ENCODE measurements at regions not wholly inside any gene's neighbourhood (a gene's known extent, or its start where the extent isn't known, plus 50 kb on each side); places are given as distances from the start of the nearest gene placed in this dataset.

GRCh38 chr16:55240888-55241287 is 83.1 kb upstream of the IRX6 start:
- Histone ChIP-seq H3K27ac (ENCODE audit: low read depth in 2 of 2, low read length in 1 of 2) (no peak overlapping the region), H3K79me2 (ENCODE audit: insufficient read depth) (no peaks in the 10 kb centered on the region), H3F3A (replicated peaks; ENCODE audit: insufficient read depth) (no peaks in the 10 kb centered on the region), H3K9me3 (no peaks in the 10 kb centered on the region), H3K27me3 (ENCODE audit: insufficient read depth) (no peaks in the 10 kb centered on the region), H3K9ac (no peak overlapping the region), H3K4me3 (ENCODE audit: low read depth in 2 of 2, low read length in 1 of 2) (no peak overlapping the region), H3K36me3 (replicated peaks in 1 of 2; ENCODE audit: control insufficient read depth in 1 of 2, insufficient read depth in 2 of 2, low read length in 1 of 2) (no peaks in the 10 kb centered on the region), H3K4me1 (ENCODE audit: control insufficient read depth in 1 of 2, insufficient read depth in 2 of 2, low read depth in 1 of 2, low read length in 1 of 2) (no peaks in the 10 kb centered on the region; a peak in 1 of 4 replicates), H4K20me1 (ENCODE audit: insufficient read depth) (no peaks in the 10 kb centered on the region), H3K4me2 (no peak overlapping the region), H3K9me2 (no peaks in the 10 kb centered on the region), H2AFZ (ENCODE audit: low read depth) (no peak overlapping the region)
- WGBS (ENCODE audit: low lambda C conversion rate), result 43% methylated on average over 7 of the region's 7 CpGs
- TF ChIP-seq, protein P1, sequence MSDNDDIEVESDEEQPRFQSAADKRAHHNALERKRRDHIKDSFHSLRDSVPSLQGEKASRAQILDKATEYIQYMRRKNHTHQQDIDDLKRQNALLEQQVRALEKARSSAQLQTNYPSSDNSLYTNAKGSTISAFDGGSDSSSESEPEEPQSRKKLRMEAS (IDR thresholded peaks at IDR 0.05; ENCODE audit: low read depth), result no peak
- TF ChIP-seq FOSL2 (IDR thresholded peaks at IDR 0.05; ENCODE audit: borderline replicate concordance, low read depth) (no peak), RCOR1 (IDR thresholded peaks at IDR 0.05; ENCODE audit: low read length) (no peak)
- DNase-seq, result no peak
- ChIA-PET POLR2A (no interaction called here), CTCF (no interaction called here)

DNA sequence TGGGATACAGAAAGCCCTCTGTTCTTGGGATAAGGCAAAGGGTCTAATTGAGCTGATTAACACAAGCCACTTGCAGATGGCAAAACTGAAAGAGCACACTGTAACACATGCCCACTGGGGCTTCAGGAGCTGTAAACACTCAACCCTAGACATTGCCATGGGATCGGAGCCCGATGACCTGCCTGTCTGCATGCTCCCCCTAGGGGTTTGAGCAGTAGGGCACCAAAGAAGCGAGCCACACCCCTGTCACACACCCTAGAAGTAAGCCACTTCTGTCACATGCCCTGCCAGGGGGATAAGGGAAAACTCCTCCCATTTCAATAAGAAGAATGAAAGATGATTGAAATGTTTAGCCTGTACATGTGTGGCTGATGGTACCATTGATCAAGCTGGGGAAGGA is 81.3 kb upstream of the IRX6 start:
- no peaks in the 10 kb centered on the region for H3K27me3 ChIP-seq (ENCODE audit: insufficient read depth)
- 0% methylated on average over 1 of the region's 3 CpGs for WGBS (ENCODE audit: low lambda C conversion rate)
- H2AFZ ChIP-seq (ENCODE audit: low read depth), result no peak overlapping the region
- CTCF ChIA-PET, result interaction anchor here (0.8 kb wide), 1 partner anchor 52 kb away, joined by 3 read pairs; no protein-coding TSS in a partner anchor
- no peak overlapping the region for H3K4me3 ChIP-seq (ENCODE audit: low read depth in 2 of 2, low read length in 1 of 2)
- no peak for DNase-seq
- no peaks in the 10 kb centered on the region for H3K9me2 ChIP-seq
- H3K9me3 ChIP-seq, result no peaks in the 10 kb centered on the region
- H3K4me2 ChIP-seq, result no peak overlapping the region
- TF ChIP-seq POLR2AphosphoS5 (IDR thresholded peaks at IDR 0.05; ENCODE audit: low read depth, low read length) (no peak), TCF12 (IDR thresholded peaks at IDR 0.05) (no peak)
- H3K27ac ChIP-seq (ENCODE audit: low read depth in 2 of 2, low read length in 1 of 2), result no peak overlapping the region
- H3K36me3 ChIP-seq (replicated peaks in 1 of 2; ENCODE audit: control insufficient read depth in 1 of 2, insufficient read depth in 2 of 2, low read length in 1 of 2), result no peaks in the 10 kb centered on the region
- H3F3A ChIP-seq (replicated peaks; ENCODE audit: insufficient read depth), result no peaks in the 10 kb centered on the region
- H3K4me1 ChIP-seq (ENCODE audit: control insufficient read depth in 1 of 2, insufficient read depth in 2 of 2, low read depth in 1 of 2, low read length in 1 of 2), result no peaks in the 10 kb centered on the region; a peak in 1 of 4 replicates
- POLR2A ChIA-PET, result no interaction called here
- no peaks in the 10 kb centered on the region for H4K20me1 ChIP-seq (ENCODE audit: insufficient read depth)
- H3K9ac ChIP-seq, result no peak overlapping the region
- no peaks in the 10 kb centered on the region for H3K79me2 ChIP-seq (ENCODE audit: insufficient read depth)

- Histone ChIP-seq H4K20me1 (ENCODE audit: insufficient read depth) (no peaks in the 10 kb centered on the region), H3K4me3 (ENCODE audit: low read depth in 2 of 2, low read length in 1 of 2) (no peak overlapping the region), H3K27me3 (ENCODE audit: insufficient read depth) (no peaks in the 10 kb centered on the region), H3K36me3 (replicated peaks in 1 of 2; ENCODE audit: control insufficient read depth in 1 of 2, insufficient read depth in 2 of 2, low read length in 1 of 2) (no peaks in the 10 kb centered on the region), H3F3A (replicated peaks; ENCODE audit: insufficient read depth) (no peaks in the 10 kb centered on the region), H3K27ac (ENCODE audit: low read depth in 2 of 2, low read length in 1 of 2) (no peak overlapping the region), H3K9me2 (no peaks in the 10 kb centered on the region), H3K79me2 (ENCODE audit: insufficient read depth) (no peaks in the 10 kb centered on the region), H3K4me1 (ENCODE audit: control insufficient read depth in 1 of 2, insufficient read depth in 2 of 2, low read depth in 1 of 2, low read length in 1 of 2) (peaks cover 0 to 8% of the 10 kb centered on the region in 2 experiments; a peak in 1 of 4 replicates), H2AFZ (ENCODE audit: low read depth) (no peak overlapping the region), H3K9ac (no peak overlapping the region), H3K4me2 (no peak overlapping the region), H3K9me3 (no peaks in the 10 kb centered on the region)
- ChIA-PET POLR2A (no interaction called here), CTCF (no interaction called here)
- WGBS (ENCODE audit: low lambda C conversion rate), result 11% methylated on average over 1 of the region's 1 CpG
- no peak for DNase-seq
- TF ChIP-seq TAF1 (IDR thresholded peaks at IDR 0.05; ENCODE audit: borderline replicate concordance, low read depth, low read length) (no peak), RCOR1 (IDR thresholded peaks at IDR 0.05; ENCODE audit: low read length) (no peak)
These were observed 75.9 kb upstream of the IRX6 start for GRCh38 chr16:55248058-55248457.

GRCh38 chr16:55248494-55248893 is 75.5 kb upstream of the IRX6 start:
- Histone ChIP-seq H3F3A (replicated peaks; ENCODE audit: insufficient read depth) (no peaks in the 10 kb centered on the region), H3K36me3 (replicated peaks in 1 of 2; ENCODE audit: control insufficient read depth in 1 of 2, insufficient read depth in 2 of 2, low read length in 1 of 2) (no peaks in the 10 kb centered on the region), H3K4me1 (ENCODE audit: control insufficient read depth in 1 of 2, insufficient read depth in 2 of 2, low read depth in 1 of 2, low read length in 1 of 2) (peaks cover 0 to 8% of the 10 kb centered on the region in 2 experiments; a peak in 1 of 4 replicates), H3K27me3 (ENCODE audit: insufficient read depth) (no peaks in the 10 kb centered on the region), H3K9me3 (no peaks in the 10 kb centered on the region), H3K79me2 (ENCODE audit: insufficient read depth) (no peaks in the 10 kb centered on the region), H3K4me2 (no peak overlapping the region), H3K9me2 (no peaks in the 10 kb centered on the region), H3K27ac (ENCODE audit: low read depth in 2 of 2, low read length in 1 of 2) (no peak overlapping the region), H3K4me3 (ENCODE audit: low read depth in 2 of 2, low read length in 1 of 2) (no peak overlapping the region), H3K9ac (no peak overlapping the region), H2AFZ (ENCODE audit: low read depth) (no peak overlapping the region), H4K20me1 (ENCODE audit: insufficient read depth) (no peaks in the 10 kb centered on the region)
- CTCF ChIA-PET, result interaction anchor here (1.2 kb wide), 1 partner anchor 9 kb away, joined by 5 read pairs; no protein-coding TSS in a partner anchor
- 63% methylated on average over 8 of the region's 8 CpGs for WGBS (ENCODE audit: low lambda C conversion rate)
- POLR2A ChIA-PET, result no interaction called here
- DNase-seq, result no peak
- TF ChIP-seq, protein P2, sequence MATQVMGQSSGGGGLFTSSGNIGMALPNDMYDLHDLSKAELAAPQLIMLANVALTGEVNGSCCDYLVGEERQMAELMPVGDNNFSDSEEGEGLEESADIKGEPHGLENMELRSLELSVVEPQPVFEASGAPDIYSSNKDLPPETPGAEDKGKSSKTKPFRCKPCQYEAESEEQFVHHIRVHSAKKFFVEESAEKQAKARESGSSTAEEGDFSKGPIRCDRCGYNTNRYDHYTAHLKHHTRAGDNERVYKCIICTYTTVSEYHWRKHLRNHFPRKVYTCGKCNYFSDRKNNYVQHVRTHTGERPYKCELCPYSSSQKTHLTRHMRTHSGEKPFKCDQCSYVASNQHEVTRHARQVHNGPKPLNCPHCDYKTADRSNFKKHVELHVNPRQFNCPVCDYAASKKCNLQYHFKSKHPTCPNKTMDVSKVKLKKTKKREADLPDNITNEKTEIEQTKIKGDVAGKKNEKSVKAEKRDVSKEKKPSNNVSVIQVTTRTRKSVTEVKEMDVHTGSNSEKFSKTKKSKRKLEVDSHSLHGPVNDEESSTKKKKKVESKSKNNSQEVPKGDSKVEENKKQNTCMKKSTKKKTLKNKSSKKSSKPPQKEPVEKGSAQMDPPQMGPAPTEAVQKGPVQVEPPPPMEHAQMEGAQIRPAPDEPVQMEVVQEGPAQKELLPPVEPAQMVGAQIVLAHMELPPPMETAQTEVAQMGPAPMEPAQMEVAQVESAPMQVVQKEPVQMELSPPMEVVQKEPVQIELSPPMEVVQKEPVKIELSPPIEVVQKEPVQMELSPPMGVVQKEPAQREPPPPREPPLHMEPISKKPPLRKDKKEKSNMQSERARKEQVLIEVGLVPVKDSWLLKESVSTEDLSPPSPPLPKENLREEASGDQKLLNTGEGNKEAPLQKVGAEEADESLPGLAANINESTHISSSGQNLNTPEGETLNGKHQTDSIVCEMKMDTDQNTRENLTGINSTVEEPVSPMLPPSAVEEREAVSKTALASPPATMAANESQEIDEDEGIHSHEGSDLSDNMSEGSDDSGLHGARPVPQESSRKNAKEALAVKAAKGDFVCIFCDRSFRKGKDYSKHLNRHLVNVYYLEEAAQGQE (IDR thresholded peaks at IDR 0.05; ENCODE audit: low read depth, low read length), result no peak
- no peak for TF ChIP-seq FOXJ3 (CRISPR knock-in tag; IDR thresholded peaks at IDR 0.05)
- TF ChIP-seq TAF1 (IDR thresholded peaks at IDR 0.05; ENCODE audit: borderline replicate concordance, low read depth, low read length), result no peak

Data from SK-N-SH (cell line).